ENCODE measurements at regions not wholly inside any gene's neighbourhood (a gene's known extent, or its start where the extent isn't known, plus 50 kb on each side); places are given as distances from the start of the nearest gene placed in this dataset.

DNA sequence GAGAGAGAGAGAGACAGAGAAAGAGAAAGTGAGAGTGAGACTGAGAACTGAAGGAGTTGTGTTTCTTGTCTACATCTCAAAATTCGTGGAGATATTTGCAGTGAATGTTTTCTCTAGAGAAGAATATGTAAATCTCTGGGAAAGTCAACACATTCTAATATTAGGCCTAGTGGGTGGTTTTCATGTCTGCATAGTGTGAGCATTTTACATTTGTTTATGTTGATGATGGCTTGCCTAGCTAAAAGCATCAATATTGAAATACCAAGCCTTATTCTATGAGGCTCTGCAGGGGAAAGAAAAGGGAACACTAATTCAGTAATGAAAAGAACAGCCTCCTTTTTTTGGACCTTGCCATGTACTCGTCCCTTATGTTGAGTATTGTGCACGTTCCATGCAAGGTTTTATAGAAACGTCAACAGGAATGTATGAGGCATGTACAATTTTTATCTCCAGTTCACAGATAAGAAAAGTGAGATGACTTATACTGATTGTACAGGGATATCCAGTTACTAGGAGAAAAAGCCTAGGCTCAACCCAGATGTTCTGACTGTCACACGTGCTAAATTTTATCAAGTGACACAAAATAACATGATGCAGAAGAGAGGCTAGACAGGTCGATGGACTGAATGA lies 1288.9 kb upstream of the SLC10A2 start:
- no peak for TF ChIP-seq Cebpa-rat (IDR thresholded peaks at IDR 0.05)
- no peaks in the 10 kb centered on the region for H3K9me3 ChIP-seq

DNA sequence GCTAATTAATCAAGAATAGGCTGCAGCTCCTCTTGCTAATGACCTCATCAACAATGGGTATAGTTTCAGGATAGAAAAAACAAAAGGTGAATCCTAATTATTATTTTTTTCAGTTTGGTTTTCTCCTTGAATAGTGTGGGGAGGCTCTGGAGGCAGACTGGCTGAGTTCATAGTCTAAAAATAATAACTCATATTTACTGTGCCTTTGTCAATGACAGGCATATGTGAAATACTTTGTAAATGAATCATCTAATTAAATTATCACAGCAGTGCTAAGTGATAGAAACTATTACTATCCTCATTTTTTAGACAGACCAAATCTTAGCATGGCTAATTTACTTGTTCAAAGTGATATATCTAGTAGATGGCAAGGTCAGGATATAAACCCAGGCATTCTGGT lies 1261.0 kb upstream of the SLC10A2 start:
- no peak overlapping the region for H3K4me3 ChIP-seq
- H3K36me3 ChIP-seq: no peaks in the 10 kb centered on the region
- no peak overlapping the region for H3K9ac ChIP-seq
- H3K4me2 ChIP-seq: no peak overlapping the region
- H4K20me1 ChIP-seq: no peaks in the 10 kb centered on the region
- no peak for TF ChIP-seq Cebpa-rat (IDR thresholded peaks at IDR 0.05)
- H3K4me1 ChIP-seq: no peaks in the 10 kb centered on the region
- H3K27ac ChIP-seq: no peak overlapping the region
- H3K9me3 ChIP-seq: peaks cover 5% of the 10 kb centered on the region; the same call in 1 of the 2 replicates
- no peaks in the 10 kb centered on the region for H3K27me3 ChIP-seq

More for the DNA sequence above, 1288.9 kb upstream of the SLC10A2 start:
- Histone ChIP-seq H3K4me3 (no peak overlapping the region), H3K9ac (no peak overlapping the region), H3K27me3 (no peaks in the 10 kb centered on the region), H3K27ac (no peak overlapping the region), H3K4me2 (no peak overlapping the region), H4K20me1 (no peaks in the 10 kb centered on the region), H3K36me3 (no peaks in the 10 kb centered on the region), H3K4me1 (no peaks in the 10 kb centered on the region)

DNA sequence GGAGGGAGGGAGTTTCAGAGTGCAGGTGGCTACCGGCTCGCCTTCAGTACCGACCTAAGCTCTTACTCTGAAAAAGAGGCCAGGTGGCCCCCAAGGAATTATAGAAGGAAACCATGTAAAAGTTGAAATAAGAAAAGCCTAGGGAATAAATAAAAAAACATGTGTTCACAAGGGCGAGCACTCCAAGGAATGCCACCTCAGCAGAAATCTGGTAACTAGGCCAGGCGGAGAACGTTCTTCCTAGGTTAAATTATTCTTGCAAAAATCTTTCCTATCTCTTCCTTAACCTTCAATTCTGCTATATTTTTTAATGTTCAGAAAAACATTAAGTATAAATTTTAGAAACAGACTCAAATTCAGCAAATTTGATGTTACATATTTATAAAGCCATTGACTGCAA lies 1260.3 kb upstream of the SLC10A2 start:
- no peaks in the 10 kb centered on the region for H3K27me3 ChIP-seq

DNA sequence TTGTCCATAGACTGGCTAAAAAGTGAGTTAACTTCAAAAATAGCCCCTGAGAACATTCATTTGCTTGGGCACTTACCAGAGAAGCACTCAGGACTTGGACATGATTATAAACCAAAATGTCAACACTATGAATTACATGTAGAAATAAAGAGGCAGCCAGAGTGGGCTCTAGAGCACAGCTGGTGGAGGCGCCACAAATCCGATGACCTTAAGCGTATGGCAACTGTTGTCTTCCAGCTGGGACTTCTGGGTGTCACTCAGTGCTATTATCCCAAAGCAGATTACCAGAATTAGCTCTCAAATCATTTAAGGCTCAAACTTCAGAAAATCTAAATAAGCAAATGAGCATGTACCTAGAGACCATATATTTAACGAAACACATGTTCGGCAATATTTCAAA lies 1255.5 kb upstream of the SLC10A2 start:
- Histone ChIP-seq H3K4me3 (no peak overlapping the region), H3K27me3 (no peaks in the 10 kb centered on the region), H4K20me1 (no peaks in the 10 kb centered on the region), H3K36me3 (no peaks in the 10 kb centered on the region), H3K9ac (no peak overlapping the region), H3K9me3 (no peaks in the 10 kb centered on the region), H3K27ac (no peak overlapping the region), H3K4me2 (no peak overlapping the region), H3K4me1 (no peaks in the 10 kb centered on the region)
- no peak for TF ChIP-seq Cebpa-rat (IDR thresholded peaks at IDR 0.05)

More for the DNA sequence above, 1260.3 kb upstream of the SLC10A2 start:
- TF ChIP-seq Cebpa-rat (IDR thresholded peaks at IDR 0.05): no peak
- no peaks in the 10 kb centered on the region for H3K36me3 ChIP-seq
- H3K4me1 ChIP-seq: no peaks in the 10 kb centered on the region
- no peak overlapping the region for H3K9ac ChIP-seq
- no peak overlapping the region for H3K4me3 ChIP-seq
- no peak overlapping the region for H3K27ac ChIP-seq
- no peak overlapping the region for H3K4me2 ChIP-seq
- no peaks in the 10 kb centered on the region for H4K20me1 ChIP-seq
- peaks cover 5% of the 10 kb centered on the region; the same call in 1 of the 2 replicates for H3K9me3 ChIP-seq

DNA sequence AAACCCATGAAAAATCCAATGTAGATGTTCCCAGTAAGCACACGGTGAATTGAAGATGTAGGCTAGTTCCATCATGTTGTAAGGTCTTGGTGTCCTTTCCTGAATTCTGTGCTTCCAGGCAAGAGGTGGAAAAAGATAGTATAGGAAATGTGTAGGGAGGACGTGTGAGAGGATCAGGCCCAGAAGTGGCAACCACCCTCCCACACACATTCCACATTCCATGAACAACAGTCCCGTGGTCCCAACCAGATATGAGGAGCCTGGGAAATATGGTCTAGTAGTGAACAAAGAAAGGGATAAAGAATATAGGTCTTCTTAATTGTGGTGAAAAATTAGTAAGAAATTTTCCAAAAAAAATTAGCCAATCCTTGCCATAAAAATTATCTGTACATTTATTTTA lies 1254.2 kb upstream of the SLC10A2 start:
- no peak overlapping the region for H3K9ac ChIP-seq
- no peak overlapping the region for H3K4me3 ChIP-seq
- H3K4me2 ChIP-seq: no peak overlapping the region
- no peaks in the 10 kb centered on the region for H3K36me3 ChIP-seq
- H3K27ac ChIP-seq: no peak overlapping the region
- no peaks in the 10 kb centered on the region for H3K4me1 ChIP-seq
- H3K9me3 ChIP-seq: no peaks in the 10 kb centered on the region
- no peaks in the 10 kb centered on the region for H3K27me3 ChIP-seq
- H4K20me1 ChIP-seq: no peaks in the 10 kb centered on the region
- no peak for TF ChIP-seq Cebpa-rat (IDR thresholded peaks at IDR 0.05)

DNA sequence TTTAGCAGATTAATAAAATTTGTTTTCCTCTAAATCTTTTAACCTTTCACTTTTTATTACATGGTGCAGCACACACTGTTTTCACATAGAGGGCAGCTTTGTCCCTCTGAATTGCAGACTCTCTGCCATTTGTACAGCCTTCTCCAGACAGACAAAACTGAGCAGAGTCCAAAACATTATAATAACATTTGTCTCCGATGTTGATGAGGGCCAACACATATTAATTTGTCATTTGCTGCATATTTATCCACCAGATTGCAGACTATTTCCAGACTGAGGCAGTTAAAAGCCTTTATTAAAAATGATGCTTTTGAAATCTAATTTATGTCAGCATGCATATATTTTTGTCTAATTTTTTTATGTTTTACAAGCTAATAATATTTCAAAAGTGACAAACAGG lies 1251.9 kb upstream of the SLC10A2 start:
- no peak overlapping the region for H3K4me3 ChIP-seq
- no peaks in the 10 kb centered on the region for H3K9me3 ChIP-seq
- H3K4me2 ChIP-seq: no peak overlapping the region
- H3K9ac ChIP-seq: no peak overlapping the region
- H3K27me3 ChIP-seq: no peaks in the 10 kb centered on the region
- no peak for TF ChIP-seq Cebpa-rat (IDR thresholded peaks at IDR 0.05)
- H3K4me1 ChIP-seq: no peaks in the 10 kb centered on the region
- no peaks in the 10 kb centered on the region for H3K36me3 ChIP-seq
- no peak overlapping the region for H3K27ac ChIP-seq
- no peaks in the 10 kb centered on the region for H4K20me1 ChIP-seq

DNA sequence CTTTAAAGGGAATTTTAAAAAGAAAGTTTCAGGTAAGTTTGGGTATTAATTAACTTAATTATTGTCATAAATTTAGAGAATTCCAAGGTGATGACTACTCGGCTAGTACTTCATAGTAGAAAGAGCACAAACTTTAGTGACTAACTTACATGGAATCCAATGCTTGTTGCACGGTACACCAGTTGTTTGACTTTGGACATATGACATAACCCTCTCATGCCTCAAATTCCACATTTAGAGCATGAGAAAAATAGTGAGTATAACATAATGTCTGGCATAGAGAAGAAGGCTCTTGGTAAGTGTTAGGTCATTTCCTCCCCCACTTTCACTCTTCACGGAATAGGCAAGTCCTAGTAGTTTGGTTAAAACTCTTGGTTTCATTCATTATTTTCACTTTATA lies 1249.4 kb upstream of the SLC10A2 start:
- Histone ChIP-seq H3K36me3 (no peaks in the 10 kb centered on the region), H3K9me3 (no peaks in the 10 kb centered on the region), H3K4me3 (no peak overlapping the region), H3K4me1 (no peaks in the 10 kb centered on the region), H3K9ac (no peak overlapping the region), H3K27me3 (no peaks in the 10 kb centered on the region), H3K4me2 (no peak overlapping the region), H3K27ac (no peak overlapping the region), H4K20me1 (no peaks in the 10 kb centered on the region)
- no peak for TF ChIP-seq Cebpa-rat (IDR thresholded peaks at IDR 0.05)

DNA sequence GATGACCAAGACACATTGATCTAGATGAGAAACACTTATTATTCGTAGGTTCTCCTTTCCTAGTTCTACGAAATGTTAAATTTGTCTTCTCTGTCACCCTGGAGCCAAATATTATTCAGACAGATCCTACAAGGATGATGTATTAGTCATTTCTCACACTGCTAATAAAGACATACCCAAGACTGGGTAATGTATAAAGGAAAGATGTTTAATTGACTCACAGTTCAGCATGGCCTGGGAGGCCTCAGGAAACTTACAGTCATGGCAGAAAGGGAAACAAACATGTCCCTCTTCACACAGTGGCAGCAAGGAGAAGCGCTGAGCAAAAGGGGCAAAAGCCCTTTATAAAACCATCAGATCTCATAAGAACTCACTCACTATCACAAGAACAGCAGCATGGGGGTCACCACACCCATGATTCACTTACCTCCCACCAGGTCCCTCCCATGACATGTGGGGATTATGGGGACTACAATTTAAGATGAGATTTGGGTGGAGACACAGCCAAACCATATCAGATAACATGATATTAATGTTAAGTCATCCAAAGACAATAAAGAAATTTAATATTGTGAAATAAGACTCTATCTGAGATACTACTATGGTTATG lies 1248.8 kb upstream of the SLC10A2 start:
- H3K27me3 ChIP-seq: no peaks in the 10 kb centered on the region
- no peaks in the 10 kb centered on the region for H3K4me1 ChIP-seq
- no peak overlapping the region for H3K4me2 ChIP-seq
- H3K4me3 ChIP-seq: no peak overlapping the region
- H3K9ac ChIP-seq: no peak overlapping the region
- H3K36me3 ChIP-seq: no peaks in the 10 kb centered on the region
- TF ChIP-seq Cebpa-rat (IDR thresholded peaks at IDR 0.05): no peak
- H3K27ac ChIP-seq: no peak overlapping the region
- H4K20me1 ChIP-seq: no peaks in the 10 kb centered on the region
- H3K9me3 ChIP-seq: no peaks in the 10 kb centered on the region

DNA sequence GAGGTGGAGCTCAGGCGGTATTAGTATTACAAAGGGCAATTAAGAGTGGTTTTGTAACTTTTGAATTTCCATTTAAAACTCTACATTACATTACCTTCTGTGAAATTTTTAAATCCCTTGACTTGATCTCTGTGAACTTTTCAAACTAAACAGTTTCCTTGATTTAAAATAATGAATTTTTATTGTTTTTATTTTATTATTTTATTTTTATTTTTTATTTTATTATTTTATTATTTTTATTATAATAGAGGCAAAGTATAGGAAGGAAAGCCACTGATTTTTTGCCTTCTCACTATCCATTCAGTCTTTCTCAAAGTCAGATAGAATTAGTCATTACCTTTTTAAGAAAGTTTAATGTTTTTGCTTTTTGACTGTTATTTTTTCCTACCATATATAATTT lies 1248.1 kb upstream of the SLC10A2 start:
- H4K20me1 ChIP-seq: no peaks in the 10 kb centered on the region
- H3K27me3 ChIP-seq: no peaks in the 10 kb centered on the region
- no peak overlapping the region for H3K9ac ChIP-seq
- H3K36me3 ChIP-seq: no peaks in the 10 kb centered on the region
- H3K4me3 ChIP-seq: no peak overlapping the region
- no peak overlapping the region for H3K4me2 ChIP-seq
- TF ChIP-seq Cebpa-rat (IDR thresholded peaks at IDR 0.05): no peak
- no peaks in the 10 kb centered on the region for H3K9me3 ChIP-seq
- no peak overlapping the region for H3K27ac ChIP-seq
- no peaks in the 10 kb centered on the region for H3K4me1 ChIP-seq

DNA sequence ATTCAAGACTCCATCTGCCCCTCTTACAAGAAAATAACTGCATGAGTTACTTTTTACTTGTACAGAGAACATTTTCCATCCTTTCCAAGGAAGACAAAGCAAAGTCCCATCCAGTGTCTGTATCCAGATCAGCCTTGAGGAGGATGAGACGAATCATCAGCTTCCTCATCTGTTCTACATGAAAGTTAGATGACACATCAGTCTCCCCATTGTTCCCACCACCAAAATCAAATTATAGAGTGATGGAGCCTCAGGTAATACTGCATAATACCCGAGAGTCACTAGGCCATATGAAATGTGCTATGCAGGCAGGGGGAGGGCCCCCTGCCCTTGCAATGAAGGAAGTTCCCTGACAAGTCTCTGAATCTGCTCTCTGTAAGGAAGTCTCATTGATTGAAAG lies 1244.6 kb upstream of the SLC10A2 start:
- no peak for TF ChIP-seq Cebpa-rat (IDR thresholded peaks at IDR 0.05)

More for the DNA sequence above, 1244.6 kb upstream of the SLC10A2 start:
- H3K27me3 ChIP-seq: no peaks in the 10 kb centered on the region
- no peaks in the 10 kb centered on the region for H3K36me3 ChIP-seq
- no peaks in the 10 kb centered on the region for H4K20me1 ChIP-seq
- no peak overlapping the region for H3K4me3 ChIP-seq
- no peak overlapping the region for H3K9ac ChIP-seq
- no peaks in the 10 kb centered on the region for H3K9me3 ChIP-seq
- no peaks in the 10 kb centered on the region for H3K4me1 ChIP-seq
- no peak overlapping the region for H3K27ac ChIP-seq
- H3K4me2 ChIP-seq: no peak overlapping the region
